Calu3 (cell line): ENCODE measurements at regions not wholly inside any gene's neighbourhood (a gene's known extent, or its start where the extent isn't known, plus 50 kb on each side); places are given as distances from the start of the nearest gene placed in this dataset.
A peak's percentile ranks its signal among the peaks of the same experiment; 100 is the strongest.

Experiments
- BruUV-seq: library from RNA; stranded (reverse); fragments of 400-500 nt; replicated peaks from 2 replicates; lab custom pipeline; 2021; lab: Mats Ljungman, UMichigan
- CTCF ChIA-PET: fragments of 300-600 bp; sonication (Branson Sonifier 250); formaldehyde crosslinking; loops from one replicate; lab custom pipeline; 2022; ENCODE audit warnings: antibody characterized with exemption; lab: Charles Lee
- DNase-seq: peaks from one replicate; pipeline ENCODE4 v3.0.0; 2022
- H3K27ac Mint-ChIP-seq: one replicate; pipeline ENCODE4 v1.8.0; 2022; ENCODE audit warnings: mixed read lengths; ENCODE audit not compliant: unreplicated experiment
- H3K27me3 Mint-ChIP-seq: one replicate; pipeline ENCODE4 v1.8.0; 2022; ENCODE audit warnings: mixed read lengths; ENCODE audit not compliant: unreplicated experiment
- H3K36me3 Mint-ChIP-seq: one replicate; pipeline ENCODE4 v1.8.0; 2022; ENCODE audit warnings: mild to moderate bottlenecking, moderate library complexity, mixed read lengths; ENCODE audit not compliant: insufficient read depth, unreplicated experiment
- H3K4me1 Mint-ChIP-seq: one replicate; pipeline ENCODE4 v1.8.0; 2022; ENCODE audit warnings: mild to moderate bottlenecking, low read depth, mixed read lengths; ENCODE audit not compliant: unreplicated experiment
- H3K4me3 Mint-ChIP-seq: one replicate; pipeline ENCODE4 v1.8.0; 2022; ENCODE audit warnings: mild to moderate bottlenecking, low read depth, moderate library complexity, mixed read lengths; ENCODE audit not compliant: unreplicated experiment
- H3K9me3 Mint-ChIP-seq: one replicate; pipeline ENCODE4 v1.8.0; 2022; ENCODE audit warnings: low read depth, mixed read lengths; ENCODE audit not compliant: unreplicated experiment
- intact Hi-C: fragments of 100-400 bp; cut with micrococcal nuclease; formaldehyde crosslinking; loops from one replicate; pipeline ENCODE4 v1.10.0; 2022; ENCODE audit not compliant: unreplicated experiment
- TF ChIP-seq, protein P1 (sequence below): fragments of 200-600 bp; IDR thresholded peaks from one replicate; pipeline ENCODE4 v1.8.0; 2022; ENCODE audit warnings: antibody characterized with exemption; ENCODE audit not compliant: unreplicated experiment

- BruUV-seq: no TSS peak
- intact Hi-C loops: no loop called here
- peaks cover 14% of the 10 kb centered on the region for H3K4me1 Mint-ChIP-seq
- H3K27ac Mint-ChIP-seq: no peak overlapping the region
- CTCF ChIA-PET: interaction anchor here (0.9 kb wide), 1 partner anchor 300 kb away, joined by 3 read pairs; no protein-coding TSS in a partner anchor
- DNase-seq: no peak
- H3K27me3 Mint-ChIP-seq: no peaks in the 10 kb centered on the region
- H3K36me3 Mint-ChIP-seq: no peaks in the 10 kb centered on the region
- no peaks in the 10 kb centered on the region for H3K9me3 Mint-ChIP-seq
- no peak overlapping the region for H3K4me3 Mint-ChIP-seq
- TF ChIP-seq, protein P1, sequence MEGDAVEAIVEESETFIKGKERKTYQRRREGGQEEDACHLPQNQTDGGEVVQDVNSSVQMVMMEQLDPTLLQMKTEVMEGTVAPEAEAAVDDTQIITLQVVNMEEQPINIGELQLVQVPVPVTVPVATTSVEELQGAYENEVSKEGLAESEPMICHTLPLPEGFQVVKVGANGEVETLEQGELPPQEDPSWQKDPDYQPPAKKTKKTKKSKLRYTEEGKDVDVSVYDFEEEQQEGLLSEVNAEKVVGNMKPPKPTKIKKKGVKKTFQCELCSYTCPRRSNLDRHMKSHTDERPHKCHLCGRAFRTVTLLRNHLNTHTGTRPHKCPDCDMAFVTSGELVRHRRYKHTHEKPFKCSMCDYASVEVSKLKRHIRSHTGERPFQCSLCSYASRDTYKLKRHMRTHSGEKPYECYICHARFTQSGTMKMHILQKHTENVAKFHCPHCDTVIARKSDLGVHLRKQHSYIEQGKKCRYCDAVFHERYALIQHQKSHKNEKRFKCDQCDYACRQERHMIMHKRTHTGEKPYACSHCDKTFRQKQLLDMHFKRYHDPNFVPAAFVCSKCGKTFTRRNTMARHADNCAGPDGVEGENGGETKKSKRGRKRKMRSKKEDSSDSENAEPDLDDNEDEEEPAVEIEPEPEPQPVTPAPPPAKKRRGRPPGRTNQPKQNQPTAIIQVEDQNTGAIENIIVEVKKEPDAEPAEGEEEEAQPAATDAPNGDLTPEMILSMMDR: no peak
These were observed 216.3 kb upstream of the ATXN7L3B start for GRCh38 chr12:74321381-74321780.

- TF ChIP-seq, protein P1: no peak
- Mint-ChIP-seq H3K27ac (no peak overlapping the region), H3K36me3 (no peaks in the 10 kb centered on the region), H3K9me3 (no peaks in the 10 kb centered on the region), H3K4me1 (peaks cover 8% of the 10 kb centered on the region), H3K27me3 (no peaks in the 10 kb centered on the region), H3K4me3 (no peak overlapping the region)
- CTCF ChIA-PET: no interaction called here
- no TSS peak for BruUV-seq
- intact Hi-C loops: no loop called here
- no peak for DNase-seq
These were observed 214.8 kb upstream of the ATXN7L3B start for GRCh38 chr12:74322792-74323191.

DNA sequence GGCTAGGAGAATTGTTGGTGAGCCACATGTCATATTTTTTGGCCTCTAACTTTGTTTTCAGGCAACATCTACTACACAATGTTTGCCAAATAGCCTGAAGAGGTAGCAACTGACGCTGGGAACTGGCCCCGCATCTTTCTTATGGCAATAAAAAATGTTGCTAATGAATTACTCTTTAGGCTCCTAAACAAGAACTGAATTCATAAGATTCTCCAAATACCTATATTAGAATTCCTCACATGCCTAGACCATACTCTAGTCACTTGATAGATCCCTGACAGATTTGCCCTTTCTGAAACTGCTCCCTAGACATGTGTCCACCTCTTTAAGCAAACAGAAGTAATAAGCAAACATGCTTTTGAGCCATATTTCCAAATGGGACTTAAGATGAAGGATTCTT is 209.0 kb upstream of the ATXN7L3B start:
- no peaks in the 10 kb centered on the region for H3K36me3 Mint-ChIP-seq
- H3K4me3 Mint-ChIP-seq: no peak overlapping the region
- H3K27me3 Mint-ChIP-seq: no peaks in the 10 kb centered on the region
- CTCF ChIA-PET: no interaction called here
- peaks cover 21% of the 10 kb centered on the region for H3K4me1 Mint-ChIP-seq
- intact Hi-C loops: no loop called here
- no peaks in the 10 kb centered on the region for H3K9me3 Mint-ChIP-seq
- H3K27ac Mint-ChIP-seq: peak overlapping the region; percentile 50
- BruUV-seq: no TSS peak
- TF ChIP-seq, protein P1: no peak
- no peak for DNase-seq

DNA sequence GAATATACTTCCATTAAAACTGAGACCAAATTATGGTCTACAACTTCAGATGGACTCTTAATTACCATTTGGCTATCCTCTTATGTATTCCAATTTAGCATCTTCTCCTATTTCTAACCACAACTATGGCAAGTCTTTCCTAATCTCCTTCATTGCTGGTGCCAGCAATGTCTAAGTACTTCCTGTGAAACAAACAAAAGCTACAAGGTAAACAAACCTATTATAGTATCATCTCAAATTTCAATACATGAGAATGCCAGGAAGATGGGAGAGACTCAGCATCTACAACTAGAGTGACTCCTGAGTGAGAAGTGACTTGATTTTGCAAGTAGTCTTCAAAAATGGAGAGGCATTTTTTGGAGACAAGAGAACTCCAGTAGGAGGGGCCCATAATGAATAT is 202.9 kb upstream of the ATXN7L3B start:
- Mint-ChIP-seq H3K4me3 (no peak overlapping the region), H3K9me3 (peaks cover 4% of the 10 kb centered on the region), H3K36me3 (no peaks in the 10 kb centered on the region), H3K4me1 (peaks cover 29% of the 10 kb centered on the region), H3K27me3 (no peaks in the 10 kb centered on the region), H3K27ac (peak overlapping the region; percentile 14)
- TF ChIP-seq, protein P1: no peak
- no TSS peak for BruUV-seq
- CTCF ChIA-PET: no interaction called here
- intact Hi-C loops: loop anchor here (5.0 kb wide), 2 partner anchors 78 to 313 kb away; no protein-coding TSS in a partner anchor
- no peak for DNase-seq
